Right kidney (tissue), 1 donor: ENCODE measurements at regions not wholly inside any gene's neighbourhood (a gene's known extent, or its start where the extent isn't known, plus 50 kb on each side); places are given as distances from the start of the nearest gene placed in this dataset.
"Not testable (repeated sequence)": the region's sequence is repeated elsewhere in the genome, so short reads cannot be mapped to it uniquely, and the experiment has no call there.

Experiments used
- DNase-seq: peaks from one replicate; pipeline ENCODE4 v3.0.0-alpha.2; 2016

DNA sequence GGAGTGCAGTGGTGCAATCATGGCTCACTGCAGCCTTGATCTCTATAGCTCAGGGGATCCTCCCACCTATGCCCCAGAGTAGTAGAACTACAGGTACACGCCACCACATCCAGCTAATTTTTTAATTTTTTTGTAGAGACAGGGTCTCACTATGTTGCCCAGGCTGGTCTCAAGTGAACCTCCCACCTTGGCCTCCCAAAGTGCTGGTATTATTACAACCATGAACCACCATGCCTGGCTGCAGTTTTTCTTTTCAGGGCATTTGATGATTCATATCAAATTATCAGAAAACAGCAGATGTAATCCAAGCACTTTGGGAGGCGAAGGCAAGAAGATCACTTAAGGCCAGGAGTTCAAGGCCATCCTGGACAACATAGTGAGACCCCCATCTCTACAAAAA is 88.4 kb upstream of the JARID2 start:
- DNase-seq, result no peak

GRCh38 chr6:15158821-15159619 is 86.8 kb upstream of the JARID2 start:
- DNase-seq, result no peak

DNA sequence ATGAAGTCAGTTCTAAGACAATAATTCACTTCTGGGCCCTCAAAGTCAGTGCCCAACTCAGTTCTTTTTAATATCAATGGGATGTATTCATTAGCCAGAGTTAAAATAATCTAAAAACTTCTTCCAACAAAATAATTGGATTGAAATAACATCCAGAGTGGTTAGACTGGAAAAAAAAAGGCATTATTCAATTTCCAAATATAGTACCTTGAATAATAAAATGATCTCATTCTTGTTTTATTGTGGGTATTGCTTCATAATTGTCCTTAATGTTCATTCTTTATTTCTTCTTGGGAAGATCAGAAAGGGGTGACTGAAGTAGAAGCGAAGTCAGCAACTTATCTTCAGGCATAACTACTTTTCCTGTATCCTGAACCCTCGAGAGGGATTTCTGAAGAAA is 85.1 kb upstream of the JARID2 start:
- no peak for DNase-seq

DNA sequence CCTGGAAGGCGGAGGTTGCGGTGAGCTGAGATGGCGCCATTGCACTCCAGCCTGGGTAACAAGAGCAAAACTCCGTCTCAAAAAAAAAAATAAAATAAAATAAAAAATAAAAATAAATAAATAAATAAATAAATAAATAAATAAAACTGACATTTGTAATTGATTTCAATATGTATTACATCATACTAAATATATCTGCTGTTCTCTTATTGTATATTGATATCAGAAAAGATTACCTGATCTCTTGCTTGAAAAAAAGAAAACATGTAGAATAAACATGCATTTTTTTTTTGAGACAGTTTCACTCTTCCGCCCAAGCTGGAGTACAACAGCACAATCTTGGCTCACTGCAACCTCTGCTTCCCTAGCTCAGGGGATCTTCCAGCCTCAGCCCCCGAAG is 81.0 kb upstream of the JARID2 start:
- DNase-seq, result not testable (repeated sequence)

DNA sequence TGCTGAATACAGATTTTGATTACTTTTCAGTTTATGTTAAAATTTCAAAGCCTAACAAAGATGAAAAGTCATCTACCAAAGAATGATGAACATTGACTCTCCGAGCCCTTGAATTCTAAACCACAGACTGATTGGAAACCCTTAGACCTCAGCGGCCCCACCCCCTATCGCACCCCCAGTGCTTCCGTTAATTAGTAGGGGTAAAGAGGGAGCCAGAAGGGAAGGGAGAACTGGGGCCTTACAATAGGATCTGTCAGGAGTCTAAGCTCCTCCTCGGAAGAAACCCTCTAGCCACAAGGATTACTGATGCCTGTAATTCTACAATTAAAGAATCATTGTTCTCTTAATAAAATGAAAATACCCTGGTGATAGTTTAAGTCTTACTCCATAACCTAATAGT is 79.7 kb upstream of the JARID2 start:
- no peak for DNase-seq

DNA sequence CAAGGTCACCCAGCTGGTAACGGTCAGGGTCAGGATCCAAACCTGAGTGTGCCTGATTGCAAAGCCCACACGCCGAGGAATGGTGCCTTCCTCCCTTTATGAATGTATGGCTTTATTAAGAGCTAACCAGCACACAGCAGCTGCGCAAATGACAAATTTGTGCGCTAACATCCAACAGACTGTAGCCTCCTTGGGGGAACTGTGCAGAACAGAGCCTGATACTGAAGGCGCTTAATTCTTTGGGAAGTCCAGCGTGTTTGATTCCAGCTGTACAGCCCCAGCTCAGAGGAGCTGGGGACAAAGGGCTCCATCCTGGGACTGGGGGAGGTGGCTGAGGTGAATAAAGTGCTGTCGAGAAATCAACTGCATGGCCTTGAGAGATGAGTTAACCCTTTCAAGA is 75.7 kb upstream of the JARID2 start:
- DNase-seq, result no peak

DNA sequence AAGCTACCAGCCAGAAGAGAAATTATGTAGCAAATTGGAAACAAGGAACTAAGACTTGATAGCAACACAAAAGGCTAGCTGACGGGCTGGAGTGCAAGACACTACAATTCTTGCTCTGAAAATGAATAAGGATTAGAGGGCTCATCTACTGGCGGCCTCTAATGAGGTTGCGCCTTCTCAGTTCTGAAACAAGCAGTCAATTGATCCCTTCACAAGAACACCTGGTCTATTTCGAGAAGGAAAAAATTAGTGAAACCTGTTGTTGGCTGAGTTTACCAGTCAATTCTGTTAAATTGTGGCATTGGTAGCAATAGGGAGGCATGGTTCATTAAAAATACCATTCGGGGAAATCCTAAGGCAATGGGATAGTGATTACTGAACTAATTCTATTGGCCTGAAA is 74.8 kb upstream of the JARID2 start:
- no peak for DNase-seq

DNA sequence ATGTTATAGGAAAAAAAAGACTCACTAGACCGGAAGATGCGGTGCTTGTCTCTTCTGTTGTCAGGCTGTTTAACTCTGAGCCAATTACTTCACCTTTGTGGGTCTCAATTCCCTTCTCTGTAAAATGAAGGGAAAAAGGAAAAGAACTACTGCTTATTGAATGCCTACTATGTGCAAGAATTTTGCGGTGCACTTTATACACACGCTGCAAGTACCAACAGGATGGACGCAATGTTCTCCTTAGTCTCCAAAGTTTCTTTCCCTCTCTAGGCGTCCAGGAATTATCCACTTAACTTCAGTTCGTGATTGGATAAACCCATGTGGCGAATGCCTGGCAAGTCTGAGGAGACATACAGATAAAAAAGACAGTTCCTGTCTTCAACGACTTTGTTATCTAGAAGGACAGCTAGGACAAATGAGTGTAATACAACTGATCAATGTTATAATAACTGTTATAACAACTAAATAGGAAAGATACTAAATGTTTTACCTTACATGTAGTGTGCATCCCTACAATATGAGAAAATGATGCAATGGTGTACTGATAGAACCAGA is 69.0 kb upstream of the JARID2 start:
- DNase-seq, result no peak

DNA sequence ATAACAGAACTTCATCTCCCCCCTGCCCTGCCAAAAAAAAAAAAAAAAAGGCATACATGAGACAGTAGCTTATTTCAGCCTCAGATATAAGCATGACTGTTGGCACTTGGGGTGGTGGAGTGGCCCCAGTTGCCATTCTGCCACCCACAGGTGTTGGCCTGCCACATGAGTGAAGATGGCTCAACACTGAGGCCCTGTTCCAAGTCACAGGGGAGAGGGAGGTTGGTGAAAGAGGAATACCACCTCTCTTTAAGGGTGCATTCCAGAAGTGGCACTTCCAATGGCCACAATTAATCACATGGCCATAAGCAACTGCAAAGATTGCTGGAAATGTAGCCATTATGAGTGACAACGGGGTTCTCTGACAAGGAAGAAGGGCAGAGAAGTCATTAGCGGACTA is 61.9 kb upstream of the JARID2 start:
- DNase-seq, result no peak

DNA sequence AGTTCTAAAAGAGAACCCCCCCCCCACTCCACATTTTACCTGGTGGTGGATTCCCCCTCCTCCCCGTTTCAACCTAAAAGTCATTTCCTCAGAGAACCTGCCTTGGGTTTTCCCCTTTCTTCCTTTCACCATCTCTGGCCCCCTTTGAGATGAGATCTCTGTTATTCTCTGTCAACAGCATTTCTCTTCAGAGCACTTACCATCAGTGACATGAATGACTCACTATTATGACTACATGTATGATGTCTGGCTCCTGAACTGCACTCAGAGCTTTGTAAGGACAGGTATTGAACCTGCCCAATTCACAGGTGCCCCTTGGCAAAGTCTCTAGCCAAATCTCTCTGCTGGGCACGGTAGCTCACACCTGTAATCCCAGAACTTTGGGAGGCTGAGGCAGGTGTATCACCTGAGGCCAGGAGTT is 61.4 kb upstream of the JARID2 start:
- no peak for DNase-seq

DNA sequence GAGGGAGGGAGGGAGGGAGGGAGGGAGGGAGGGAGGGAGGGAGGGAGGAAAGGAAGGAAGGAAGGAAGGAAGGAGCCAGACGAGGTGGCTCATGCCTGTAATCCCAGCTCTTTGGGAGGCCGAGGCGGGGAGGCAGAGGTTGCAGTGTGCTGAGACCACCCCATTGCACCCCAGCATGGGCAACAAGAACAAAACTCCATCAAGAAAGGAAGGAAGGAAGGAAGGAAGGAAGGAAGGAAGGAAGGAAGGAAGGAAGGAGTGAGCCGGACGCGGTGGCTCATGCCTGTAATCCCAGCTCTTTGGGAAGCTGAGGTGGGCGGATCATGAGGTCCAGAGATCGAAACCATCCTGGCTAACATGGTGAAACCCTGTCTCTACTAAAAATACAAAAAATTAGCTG is 60.8 kb upstream of the JARID2 start:
- not testable (repeated sequence) for DNase-seq

- DNase-seq, result not testable (repeated sequence)
Observed at GRCh38 chr6:15193451-15193850, 52.4 kb upstream of the JARID2 start.

- DNase-seq, result no peak
Observed at GRCh38 chr6:15194453-15194852, 51.4 kb upstream of the JARID2 start.
